Lower leg skin (tissue), 4 donors: ENCODE measurements at regions not wholly inside any gene's neighbourhood (a gene's known extent, or its start where the extent isn't known, plus 50 kb on each side); places are given as distances from the start of the nearest gene placed in this dataset.

Source experiments
- DNase-seq, 2 donors: peaks; one replicate each; pipeline ENCODE4 v3.0.0-alpha.2; 2019; ENCODE audit warnings: low spot score in 2 of 2
- H3K4me3 ChIP-seq: fragments of 200-600 bp; sonication (generic); 2 replicates; pipeline ENCODE4 v1.5.1; 2017; ENCODE audit warnings: mild to moderate bottlenecking, low read depth; ENCODE audit not compliant: poor library complexity, severe bottlenecking
- CTCF ChIP-seq, 3 donors: fragments of 450-650 bp; IDR thresholded peaks; one replicate each; pipeline ENCODE4 v1.5.1; 2016; ENCODE audit warnings: antibody characterized with exemption in 3 of 3, mild to moderate bottlenecking in 3 of 3, moderate library complexity in 2 of 3
- POLR2A ChIP-seq, 2 donors: fragments of 450-650 bp; IDR thresholded peaks; one replicate each; pipeline ENCODE4 v1.6.1; 2016 to 2017; ENCODE audit warnings: antibody characterized with exemption in 2 of 2, mild to moderate bottlenecking in 1 of 2, moderate library complexity in 1 of 2
- WGBS, 2 donors: methylation state at CpG; one replicate each; pipeline ENCODE4 v1.1.5; 2018; 5-methylcytosine and 5-hydroxymethylcytosine counted together
- intact Hi-C: fragments of 100-400 bp; cut with DNase I; formaldehyde crosslinking; loops from one replicate; pipeline ENCODE4 v1.15.0; 2023; ENCODE audit warnings: low total_unique reads

GRCh38 chr1:199287206-199287605, 648.4 kb downstream of the PTPRC start:
- no peak for TF ChIP-seq POLR2A (IDR thresholded peaks at IDR 0.05)
- no peak for TF ChIP-seq CTCF (IDR thresholded peaks at IDR 0.05)
- H3K4me3 ChIP-seq, result no peak overlapping the region
- WGBS, 2 donors, result 87 to 88% methylated on average over 1 of the region's 1 CpG
- no peak for DNase-seq
- intact Hi-C loops, result no loop called here

- DNase-seq, result no peak
- H3K4me3 ChIP-seq, result no peak overlapping the region
- 29 to 39% methylated on average over 1 of the region's 1 CpG for WGBS, 2 donors
- TF ChIP-seq CTCF (IDR thresholded peaks at IDR 0.05) (no peak), POLR2A (IDR thresholded peaks at IDR 0.05) (no peak)
- intact Hi-C loops, result no loop called here
Measured at GRCh38 chr1:199287647-199288046, 648.8 kb downstream of the PTPRC start.

GRCh38 chr1:199290186-199290585, 651.3 kb downstream of the PTPRC start:
- no peak for DNase-seq
- intact Hi-C loops, result no loop called here
- TF ChIP-seq CTCF (IDR thresholded peaks at IDR 0.05) (no peak), POLR2A (IDR thresholded peaks at IDR 0.05) (no peak)
- H3K4me3 ChIP-seq, result no peak overlapping the region

GRCh38 chr1:199291022-199291740, 652.3 kb downstream of the PTPRC start:
- no peak overlapping the region for H3K4me3 ChIP-seq
- intact Hi-C loops, result no loop called here
- DNase-seq, result no peak
- TF ChIP-seq CTCF (IDR thresholded peaks at IDR 0.05) (no peak), POLR2A (IDR thresholded peaks at IDR 0.05) (no peak)
- WGBS, 2 donors, result 25 to 35% methylated on average over 2 of the region's 2 CpGs

- no peak for DNase-seq
- 39 to 43% methylated on average over 1 of the region's 1 CpG for WGBS, 2 donors
- TF ChIP-seq POLR2A (IDR thresholded peaks at IDR 0.05) (no peak), CTCF (IDR thresholded peaks at IDR 0.05) (no peak)
- no peak overlapping the region for H3K4me3 ChIP-seq
- intact Hi-C loops, result no loop called here
Measured at GRCh38 chr1:199292896-199293295, 654.1 kb downstream of the PTPRC start.

GRCh38 chr1:199295107-199295506, 656.3 kb downstream of the PTPRC start:
- no peak overlapping the region for H3K4me3 ChIP-seq
- no peak for TF ChIP-seq POLR2A (IDR thresholded peaks at IDR 0.05)
- TF ChIP-seq CTCF (IDR thresholded peaks at IDR 0.05), result no peak
- no peak for DNase-seq
- intact Hi-C loops, result no loop called here
- WGBS, 2 donors, result 44 to 46% methylated on average over 3 of the region's 3 CpGs
